ENCODE measurements at regions not wholly inside any gene's neighbourhood (a gene's known extent, or its start where the extent isn't known, plus 50 kb on each side); places are given as distances from the start of the nearest gene placed in this dataset.

DNA sequence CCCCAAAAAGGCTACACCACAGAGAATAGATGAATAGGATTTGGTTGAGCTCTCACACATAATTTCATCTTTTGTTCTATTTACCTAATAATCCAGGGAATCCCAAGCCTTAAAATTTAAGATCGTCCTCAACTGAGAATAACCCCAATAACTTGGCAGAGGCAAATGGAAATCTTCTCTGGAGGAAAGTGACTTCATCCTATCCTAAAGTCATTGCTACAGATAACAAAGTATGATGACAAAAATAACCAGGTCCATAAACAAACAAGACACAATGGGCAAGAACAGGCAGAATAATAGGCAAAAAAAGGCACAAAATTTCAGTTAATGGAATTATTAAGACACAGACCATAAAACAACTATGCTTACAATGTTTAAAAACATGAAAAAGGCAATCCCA, 177.3 kb upstream of the STK26 start:
- TF ChIP-seq, protein P1, sequence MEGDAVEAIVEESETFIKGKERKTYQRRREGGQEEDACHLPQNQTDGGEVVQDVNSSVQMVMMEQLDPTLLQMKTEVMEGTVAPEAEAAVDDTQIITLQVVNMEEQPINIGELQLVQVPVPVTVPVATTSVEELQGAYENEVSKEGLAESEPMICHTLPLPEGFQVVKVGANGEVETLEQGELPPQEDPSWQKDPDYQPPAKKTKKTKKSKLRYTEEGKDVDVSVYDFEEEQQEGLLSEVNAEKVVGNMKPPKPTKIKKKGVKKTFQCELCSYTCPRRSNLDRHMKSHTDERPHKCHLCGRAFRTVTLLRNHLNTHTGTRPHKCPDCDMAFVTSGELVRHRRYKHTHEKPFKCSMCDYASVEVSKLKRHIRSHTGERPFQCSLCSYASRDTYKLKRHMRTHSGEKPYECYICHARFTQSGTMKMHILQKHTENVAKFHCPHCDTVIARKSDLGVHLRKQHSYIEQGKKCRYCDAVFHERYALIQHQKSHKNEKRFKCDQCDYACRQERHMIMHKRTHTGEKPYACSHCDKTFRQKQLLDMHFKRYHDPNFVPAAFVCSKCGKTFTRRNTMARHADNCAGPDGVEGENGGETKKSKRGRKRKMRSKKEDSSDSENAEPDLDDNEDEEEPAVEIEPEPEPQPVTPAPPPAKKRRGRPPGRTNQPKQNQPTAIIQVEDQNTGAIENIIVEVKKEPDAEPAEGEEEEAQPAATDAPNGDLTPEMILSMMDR (IDR thresholded peaks at IDR 0.05; ENCODE audit: low read length): no peak
- TF ChIP-seq EZH2phosphoT487 (IDR thresholded peaks at IDR 0.05; ENCODE audit: low read length): no peak
